Endothelial cell (in vitro differentiated cells): ENCODE measurements at regions not wholly inside any gene's neighbourhood (a gene's known extent, or its start where the extent isn't known, plus 50 kb on each side); places are given as distances from the start of the nearest gene placed in this dataset.

Experiments
- DNase-seq: peaks from one replicate; pipeline ENCODE4 v3.0.0; 2021; ENCODE audit warnings: low spot score
- H3K27ac Mint-ChIP-seq: one replicate; pipeline ENCODE4 v1.8.0; 2021; ENCODE audit warnings: mixed read lengths, inconsistent platforms; ENCODE audit not compliant: unreplicated experiment
- H3K27me3 Mint-ChIP-seq: one replicate; pipeline ENCODE4 v1.8.0; 2021; ENCODE audit warnings: mild to moderate bottlenecking, moderate library complexity, mixed read lengths, inconsistent platforms; ENCODE audit not compliant: unreplicated experiment
- H3K36me3 Mint-ChIP-seq: one replicate; pipeline ENCODE4 v1.8.0; 2021; ENCODE audit warnings: mild to moderate bottlenecking, low read depth, mixed read lengths, inconsistent platforms; ENCODE audit not compliant: unreplicated experiment
- H3K4me1 Mint-ChIP-seq: one replicate; pipeline ENCODE4 v1.8.0; 2021; ENCODE audit warnings: mild to moderate bottlenecking, mixed read lengths, inconsistent platforms; ENCODE audit not compliant: unreplicated experiment
- H3K4me3 Mint-ChIP-seq: one replicate; pipeline ENCODE4 v1.8.0; 2021; ENCODE audit warnings: mild to moderate bottlenecking, mixed read lengths, inconsistent platforms; ENCODE audit not compliant: unreplicated experiment
- H3K9me3 Mint-ChIP-seq: one replicate; pipeline ENCODE4 v1.8.0; 2021; ENCODE audit warnings: mixed read lengths, inconsistent platforms; ENCODE audit not compliant: unreplicated experiment
- TF ChIP-seq, protein P1 (sequence below): fragments of 200-600 bp; sonication (generic); IDR thresholded peaks from one replicate; pipeline ENCODE4 v1.5.0; 2021; ENCODE audit warnings: antibody characterized with exemption; ENCODE audit not compliant: unreplicated experiment

DNA sequence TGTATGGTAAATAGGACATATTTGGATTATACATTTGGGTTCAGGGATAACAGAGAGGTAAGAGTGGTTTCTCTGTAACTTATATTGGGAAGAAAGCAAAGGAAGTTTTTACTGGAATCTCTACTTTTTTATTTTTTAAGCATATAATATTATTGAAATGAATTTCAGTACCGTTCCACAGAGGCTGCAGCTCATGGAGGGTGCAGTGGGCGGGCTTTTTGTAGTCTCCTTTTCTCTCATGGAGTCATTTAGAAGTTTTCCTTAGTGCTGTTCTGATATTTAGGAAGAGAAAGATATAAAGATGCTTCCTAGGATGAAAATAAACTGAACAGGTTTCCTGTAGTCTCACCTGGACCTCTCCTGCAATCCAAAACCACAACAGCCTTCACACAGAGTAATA, 1153.3 kb upstream of the TMEFF2 start:
- no peak overlapping the region for H3K27ac Mint-ChIP-seq
- no peak for DNase-seq
- no peak overlapping the region for H3K4me3 Mint-ChIP-seq
- H3K9me3 Mint-ChIP-seq, result no peaks in the 10 kb centered on the region
- H3K36me3 Mint-ChIP-seq, result no peaks in the 10 kb centered on the region
- H3K4me1 Mint-ChIP-seq, result no peaks in the 10 kb centered on the region
- TF ChIP-seq, protein P1, sequence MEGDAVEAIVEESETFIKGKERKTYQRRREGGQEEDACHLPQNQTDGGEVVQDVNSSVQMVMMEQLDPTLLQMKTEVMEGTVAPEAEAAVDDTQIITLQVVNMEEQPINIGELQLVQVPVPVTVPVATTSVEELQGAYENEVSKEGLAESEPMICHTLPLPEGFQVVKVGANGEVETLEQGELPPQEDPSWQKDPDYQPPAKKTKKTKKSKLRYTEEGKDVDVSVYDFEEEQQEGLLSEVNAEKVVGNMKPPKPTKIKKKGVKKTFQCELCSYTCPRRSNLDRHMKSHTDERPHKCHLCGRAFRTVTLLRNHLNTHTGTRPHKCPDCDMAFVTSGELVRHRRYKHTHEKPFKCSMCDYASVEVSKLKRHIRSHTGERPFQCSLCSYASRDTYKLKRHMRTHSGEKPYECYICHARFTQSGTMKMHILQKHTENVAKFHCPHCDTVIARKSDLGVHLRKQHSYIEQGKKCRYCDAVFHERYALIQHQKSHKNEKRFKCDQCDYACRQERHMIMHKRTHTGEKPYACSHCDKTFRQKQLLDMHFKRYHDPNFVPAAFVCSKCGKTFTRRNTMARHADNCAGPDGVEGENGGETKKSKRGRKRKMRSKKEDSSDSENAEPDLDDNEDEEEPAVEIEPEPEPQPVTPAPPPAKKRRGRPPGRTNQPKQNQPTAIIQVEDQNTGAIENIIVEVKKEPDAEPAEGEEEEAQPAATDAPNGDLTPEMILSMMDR, result no peak
- no peaks in the 10 kb centered on the region for H3K27me3 Mint-ChIP-seq

DNA sequence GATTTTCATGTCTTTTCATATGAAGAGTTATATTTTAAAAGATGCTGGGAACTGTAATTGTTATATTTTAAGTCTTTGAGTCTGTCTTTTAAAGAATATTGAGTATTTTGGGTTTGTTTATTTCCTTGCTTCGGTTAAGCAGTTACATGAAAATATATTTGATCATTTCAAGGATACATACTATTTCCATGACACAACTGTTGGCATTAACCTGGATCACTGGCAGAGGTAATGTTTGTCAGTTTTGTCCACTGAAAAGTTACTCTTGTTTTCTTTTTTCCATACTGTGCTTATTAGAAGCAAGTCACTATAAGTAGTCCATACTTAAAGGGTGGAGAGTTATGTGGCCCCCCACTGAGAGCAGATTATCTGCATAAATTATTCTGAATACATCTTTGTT, 1142.0 kb upstream of the TMEFF2 start:
- Mint-ChIP-seq H3K36me3 (no peaks in the 10 kb centered on the region), H3K4me3 (no peak overlapping the region), H3K27me3 (no peaks in the 10 kb centered on the region), H3K9me3 (no peaks in the 10 kb centered on the region), H3K27ac (no peak overlapping the region), H3K4me1 (no peaks in the 10 kb centered on the region)
- no peak for DNase-seq
- TF ChIP-seq, protein P1, result no peak

DNA sequence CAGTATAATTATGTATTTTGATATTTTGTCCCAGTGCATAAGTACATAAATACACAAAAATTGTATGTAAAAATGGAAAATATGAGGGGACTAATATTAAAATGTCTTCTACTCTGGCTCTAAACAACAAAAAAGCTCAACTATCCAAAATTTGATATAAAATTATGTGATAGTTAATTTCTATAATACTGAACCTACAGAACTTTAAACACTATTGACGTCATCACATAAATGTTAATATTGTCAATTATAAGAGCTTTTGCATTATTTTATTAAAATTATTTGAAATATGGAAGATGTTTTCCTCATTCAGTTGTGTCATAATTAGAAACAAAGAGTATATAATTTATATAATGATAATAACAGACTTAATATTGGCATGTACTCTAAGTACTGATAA, 1139.7 kb upstream of the TMEFF2 start:
- TF ChIP-seq, protein P1, result no peak
- Mint-ChIP-seq H3K4me1 (no peaks in the 10 kb centered on the region), H3K9me3 (no peaks in the 10 kb centered on the region), H3K4me3 (no peak overlapping the region), H3K36me3 (no peaks in the 10 kb centered on the region), H3K27ac (no peak overlapping the region), H3K27me3 (no peaks in the 10 kb centered on the region)
- DNase-seq, result no peak

DNA sequence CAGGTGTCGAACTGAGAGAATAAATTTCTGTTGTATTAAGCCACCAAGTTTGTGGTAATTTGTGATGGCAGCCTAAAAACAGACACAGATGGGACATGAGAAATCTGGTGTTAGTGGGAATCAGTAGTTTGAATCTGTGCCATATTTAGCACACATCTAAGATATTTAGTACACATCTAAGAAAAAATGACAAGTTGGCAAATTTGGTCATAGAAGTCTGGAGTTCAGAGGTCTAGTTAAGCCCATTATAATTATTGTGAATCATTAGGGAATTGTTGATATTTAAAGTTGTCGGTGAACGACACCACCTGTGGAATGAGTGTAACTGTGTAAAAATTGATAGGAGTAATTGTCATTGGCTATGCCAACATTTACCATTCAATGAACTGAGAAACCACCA, 1138.8 kb upstream of the TMEFF2 start:
- no peak overlapping the region for H3K27ac Mint-ChIP-seq
- TF ChIP-seq, protein P1, result no peak
- DNase-seq, result no peak
- H3K9me3 Mint-ChIP-seq, result no peaks in the 10 kb centered on the region
- H3K36me3 Mint-ChIP-seq, result no peaks in the 10 kb centered on the region
- no peaks in the 10 kb centered on the region for H3K4me1 Mint-ChIP-seq
- no peaks in the 10 kb centered on the region for H3K27me3 Mint-ChIP-seq
- no peak overlapping the region for H3K4me3 Mint-ChIP-seq

DNA sequence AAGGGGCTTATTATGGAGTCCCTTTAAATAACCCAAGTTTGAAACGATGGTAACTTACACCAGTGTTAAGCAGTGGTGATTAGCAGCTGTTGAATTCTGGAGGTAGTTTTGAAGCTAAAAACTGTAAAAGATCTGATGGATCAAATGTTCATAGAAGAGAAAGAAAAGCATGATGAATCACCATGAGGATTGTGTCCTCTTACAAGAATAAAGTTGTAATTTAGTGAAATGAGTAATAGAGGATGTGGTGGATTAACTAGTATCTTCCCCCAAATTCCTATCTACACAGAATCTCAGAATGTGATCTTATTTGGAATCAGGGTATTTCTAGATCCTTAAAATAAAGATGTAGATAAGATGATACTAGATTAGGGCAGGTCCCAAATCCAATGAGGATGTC, 1138.2 kb upstream of the TMEFF2 start:
- TF ChIP-seq, protein P1, result no peak
- no peaks in the 10 kb centered on the region for H3K36me3 Mint-ChIP-seq
- H3K4me1 Mint-ChIP-seq, result no peaks in the 10 kb centered on the region
- H3K9me3 Mint-ChIP-seq, result no peaks in the 10 kb centered on the region
- no peaks in the 10 kb centered on the region for H3K27me3 Mint-ChIP-seq
- no peak overlapping the region for H3K4me3 Mint-ChIP-seq
- H3K27ac Mint-ChIP-seq, result no peak overlapping the region
- no peak for DNase-seq
